ENCODE measurements at regions not wholly inside any gene's neighbourhood (a gene's known extent, or its start where the extent isn't known, plus 50 kb on each side); places are given as distances from the start of the nearest gene placed in this dataset.

GRCh38 chr1:188225975-188226374 is 1397.2 kb downstream of the PLA2G4A start:
- Histone ChIP-seq H3K4me1 (no peaks in the 10 kb centered on the region), H3K9me3 (no peaks in the 10 kb centered on the region), H3K4me3 (no peak overlapping the region), H3K27ac (no peak overlapping the region), H3K4me2 (no peak overlapping the region)
- FAIRE-seq: no peak
- ATAC-seq: no peak
- ChIA-PET POLR2A (no interaction called here), CTCF (no interaction called here)
- 23% methylated on average over 1 of the region's 1 CpG for WGBS (ENCODE audit: missing lambda C conversion rate)
- DNase-seq (ENCODE audit: low read depth in 1 of 2, low spot score in 1 of 2): no peak
- no peak for TF ChIP-seq HOXA7 (CRISPR knock-in tag; IDR thresholded peaks at IDR 0.05)
- no peak for TF ChIP-seq CBX2 (IDR thresholded peaks at IDR 0.05; ENCODE audit: borderline replicate concordance, low read depth)
- no peak for TF ChIP-seq PHF8 (IDR thresholded peaks at IDR 0.05; ENCODE audit: borderline replicate concordance, low read depth)
- TF ChIP-seq REST (IDR thresholded peaks at IDR 0.05): peak; percentile 45; the same call in 1 of the 2 replicates
- TF ChIP-seq RCOR1 (IDR thresholded peaks at IDR 0.05; ENCODE audit: low read depth, low read length): no peak
- no peak for TF ChIP-seq PBX3 (IDR thresholded peaks at IDR 0.05)

- no peak overlapping the region for H3K4me3 ChIP-seq
- CTCF ChIA-PET: no interaction called here
- no peak for DNase-seq (ENCODE audit: low read depth in 1 of 2, low spot score in 1 of 2)
- no peak overlapping the region for H3K4me2 ChIP-seq
- TF ChIP-seq EP300 (IDR thresholded peaks at IDR 0.05) (no peak), USF2 (IDR thresholded peaks at IDR 0.05) (no peak), REST (IDR thresholded peaks at IDR 0.05) (no peak)
- H3K27ac ChIP-seq: no peak overlapping the region
- POLR2A ChIA-PET: no interaction called here
- H3K9me3 ChIP-seq: no peaks in the 10 kb centered on the region
- no peak for ATAC-seq
- H3K4me1 ChIP-seq: no peaks in the 10 kb centered on the region
- FAIRE-seq: no peak
Observed at GRCh38 chr1:188228623-188229022, 1399.9 kb downstream of the PLA2G4A start.

- H3K27ac ChIP-seq: peak overlapping the region; percentile 54 to 70; a peak in 4 of 6 replicates
- H3K4me2 ChIP-seq: peak overlapping the region; percentile 61
- CTCF ChIA-PET: no interaction called here
- POLR2A ChIA-PET: no interaction called here
- H3K4me3 ChIP-seq: no peak overlapping the region
- ATAC-seq (peak; percentile 89 to 90), DNase-seq (ENCODE audit: low read depth in 1 of 2, low spot score in 1 of 2) (peak; percentile 8 to 80), FAIRE-seq (peak; percentile 93)
- 0% methylated on average over 2 of the region's 2 CpGs for WGBS (ENCODE audit: missing lambda C conversion rate)
- no peaks in the 10 kb centered on the region for H3K9me3 ChIP-seq
- H3K4me1 ChIP-seq: peaks cover 15% of the 10 kb centered on the region; the same call in 1 of the 3 replicates
- TF ChIP-seq EP300 (IDR thresholded peaks at IDR 0.05) (peak; percentile 28 to 56; a peak in 2 of 5 replicates), NFE2L2 (conservative IDR thresholded peaks at IDR 0.05; ENCODE audit: low read length) (no peak), JUNB (IDR thresholded peaks at IDR 0.05) (peak; percentile 82; the same call in 1 of the 2 replicates), GATA3 (IDR thresholded peaks at IDR 0.05; ENCODE audit: borderline replicate concordance) (peak; percentile 88), FOSL2 (IDR thresholded peaks at IDR 0.05) (peak; percentile 64; the same call in 1 of the 2 replicates), FOSL2 (CRISPR knock-in tag; IDR thresholded peaks at IDR 0.05) (peak; percentile 71), CEBPB (IDR thresholded peaks at IDR 0.05) (peak in 1 of 2 experiments; percentile 55; a peak in 2 of 4 replicates), EHMT2 (IDR thresholded peaks at IDR 0.05; ENCODE audit: low read depth) (no peak), NR3C1 (IDR thresholded peaks at IDR 0.05) (no peak), RFX5 (IDR thresholded peaks at IDR 0.05) (peak; percentile 91), HOXB5 (CRISPR knock-in tag; IDR thresholded peaks at IDR 0.05) (peak; percentile 57; the same call in 1 of the 2 replicates), MAX (IDR thresholded peaks at IDR 0.05) (peak; percentile 30; the same call in 1 of the 2 replicates)
Observed at GRCh38 chr1:188237573-188238348, 1409.0 kb downstream of the PLA2G4A start.

Data from A549 (cell line).